ENCODE measurements at regions not wholly inside any gene's neighbourhood (a gene's known extent, or its start where the extent isn't known, plus 50 kb on each side); places are given as distances from the start of the nearest gene placed in this dataset.

DNA sequence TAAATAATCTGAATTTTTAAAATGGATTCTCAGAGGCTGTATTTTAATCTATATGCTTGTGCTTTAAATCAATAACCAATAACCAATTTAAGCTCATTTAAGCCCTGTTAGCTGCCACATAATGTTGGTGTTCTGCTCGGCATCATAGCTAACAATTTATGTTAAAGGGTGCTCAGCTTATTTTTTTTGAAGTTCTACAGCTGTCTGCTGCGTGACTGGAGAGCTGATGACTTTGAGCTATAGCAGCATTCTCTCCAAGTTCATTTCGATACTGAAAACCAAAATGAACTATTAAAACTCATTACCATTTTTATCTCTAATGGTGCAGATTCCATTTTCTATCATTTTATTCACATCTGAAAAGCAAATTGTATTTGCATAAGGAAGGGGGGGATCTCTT, 357.8 kb downstream of the AJAP1 start:
- Histone ChIP-seq H3K4me1 (no peaks in the 10 kb centered on the region), H3K36me3 (no peaks in the 10 kb centered on the region), H3K27me3 (peaks cover 5% of the 10 kb centered on the region), H3K27ac (no peak overlapping the region), H3K4me3 (no peak overlapping the region), H3K9me3 (no peaks in the 10 kb centered on the region)
- DNase-seq, result no peak
- intact Hi-C loops (cut with DNase I; ENCODE audit: low total_unique reads), result no loop called here
- in situ Hi-C loops (cut with MboI; ENCODE audit: low pct_ligation_motif_present in 1 of 4, low pct_unique_long_range_greater_than_20kb in 1 of 4, low sequenced_read_pairs in 3 of 4), result no loop called here
- TF ChIP-seq, protein P1, sequence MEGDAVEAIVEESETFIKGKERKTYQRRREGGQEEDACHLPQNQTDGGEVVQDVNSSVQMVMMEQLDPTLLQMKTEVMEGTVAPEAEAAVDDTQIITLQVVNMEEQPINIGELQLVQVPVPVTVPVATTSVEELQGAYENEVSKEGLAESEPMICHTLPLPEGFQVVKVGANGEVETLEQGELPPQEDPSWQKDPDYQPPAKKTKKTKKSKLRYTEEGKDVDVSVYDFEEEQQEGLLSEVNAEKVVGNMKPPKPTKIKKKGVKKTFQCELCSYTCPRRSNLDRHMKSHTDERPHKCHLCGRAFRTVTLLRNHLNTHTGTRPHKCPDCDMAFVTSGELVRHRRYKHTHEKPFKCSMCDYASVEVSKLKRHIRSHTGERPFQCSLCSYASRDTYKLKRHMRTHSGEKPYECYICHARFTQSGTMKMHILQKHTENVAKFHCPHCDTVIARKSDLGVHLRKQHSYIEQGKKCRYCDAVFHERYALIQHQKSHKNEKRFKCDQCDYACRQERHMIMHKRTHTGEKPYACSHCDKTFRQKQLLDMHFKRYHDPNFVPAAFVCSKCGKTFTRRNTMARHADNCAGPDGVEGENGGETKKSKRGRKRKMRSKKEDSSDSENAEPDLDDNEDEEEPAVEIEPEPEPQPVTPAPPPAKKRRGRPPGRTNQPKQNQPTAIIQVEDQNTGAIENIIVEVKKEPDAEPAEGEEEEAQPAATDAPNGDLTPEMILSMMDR (IDR thresholded peaks at IDR 0.05), result no peak
- no peak for TF ChIP-seq EP300 (IDR thresholded peaks at IDR 0.05; ENCODE audit: low read depth)
- TF ChIP-seq POLR2AphosphoS5 (IDR thresholded peaks at IDR 0.05), result no peak
- no peak for TF ChIP-seq POLR2A (IDR thresholded peaks at IDR 0.05)
- WGBS, 2 donors (ENCODE audit: low coverage in 1 of 2), result 61 to 71% methylated on average over 2 to 3 of the region's 3 CpGs

- no peak for DNase-seq
- peaks cover 5% of the 10 kb centered on the region for H3K27me3 ChIP-seq
- 74% methylated on average over 8 of the region's 8 CpGs; no CpG with 5 or more reads in 1 of the 2 donors for WGBS, 2 donors (ENCODE audit: low coverage in 1 of 2)
- H3K36me3 ChIP-seq, result no peaks in the 10 kb centered on the region
- TF ChIP-seq POLR2A (IDR thresholded peaks at IDR 0.05) (no peak), EP300 (IDR thresholded peaks at IDR 0.05; ENCODE audit: low read depth) (no peak), POLR2AphosphoS5 (IDR thresholded peaks at IDR 0.05) (no peak)
- TF ChIP-seq, protein P1 (IDR thresholded peaks at IDR 0.05), result no peak
- H3K4me1 ChIP-seq, result no peaks in the 10 kb centered on the region
- H3K4me3 ChIP-seq, result no peak overlapping the region
- intact Hi-C loops (cut with DNase I; ENCODE audit: low total_unique reads) (no loop called here), in situ Hi-C loops (cut with MboI; ENCODE audit: low pct_ligation_motif_present in 1 of 4, low pct_unique_long_range_greater_than_20kb in 1 of 4, low sequenced_read_pairs in 3 of 4) (no loop called here)
- H3K27ac ChIP-seq, result no peak overlapping the region
- no peaks in the 10 kb centered on the region for H3K9me3 ChIP-seq
Measured at GRCh38 chr1:5010656-5011055, 356.2 kb downstream of the AJAP1 start.

DNA sequence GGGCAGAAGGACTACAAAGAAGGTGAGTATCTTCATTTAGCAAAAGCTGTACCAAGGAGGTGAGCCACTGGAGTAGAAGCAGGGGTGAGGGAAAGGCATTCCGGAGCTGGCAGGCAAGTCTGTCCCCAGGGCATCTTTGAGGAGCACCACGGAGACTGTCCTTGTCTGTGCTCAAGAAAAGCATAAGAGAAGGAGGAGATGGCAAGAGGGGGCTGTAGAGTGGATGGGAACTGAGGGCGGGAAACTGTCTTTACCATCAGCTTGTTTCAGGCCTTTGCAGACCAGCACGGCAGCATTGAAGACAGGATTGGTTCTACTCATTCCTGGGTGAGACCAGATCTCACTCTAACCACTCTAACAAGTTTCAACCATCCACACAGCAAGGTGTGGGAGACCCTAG, 355.8 kb downstream of the AJAP1 start:
- no peak overlapping the region for H3K27ac ChIP-seq
- H3K4me1 ChIP-seq, result no peaks in the 10 kb centered on the region
- in situ Hi-C loops (cut with MboI; ENCODE audit: low pct_ligation_motif_present in 1 of 4, low pct_unique_long_range_greater_than_20kb in 1 of 4, low sequenced_read_pairs in 3 of 4), result no loop called here
- no peaks in the 10 kb centered on the region for H3K9me3 ChIP-seq
- no peak for TF ChIP-seq POLR2A (IDR thresholded peaks at IDR 0.05)
- TF ChIP-seq, protein P1 (IDR thresholded peaks at IDR 0.05), result no peak
- TF ChIP-seq EP300 (IDR thresholded peaks at IDR 0.05; ENCODE audit: low read depth), result no peak
- TF ChIP-seq POLR2AphosphoS5 (IDR thresholded peaks at IDR 0.05), result no peak
- WGBS, 2 donors (ENCODE audit: low coverage in 1 of 2), result 71 to 86% methylated on average over 4 of the region's 4 CpGs
- no peaks in the 10 kb centered on the region for H3K36me3 ChIP-seq
- intact Hi-C loops (cut with DNase I; ENCODE audit: low total_unique reads), result no loop called here
- no peak for DNase-seq
- H3K27me3 ChIP-seq, result peaks cover 5% of the 10 kb centered on the region
- no peak overlapping the region for H3K4me3 ChIP-seq

DNA sequence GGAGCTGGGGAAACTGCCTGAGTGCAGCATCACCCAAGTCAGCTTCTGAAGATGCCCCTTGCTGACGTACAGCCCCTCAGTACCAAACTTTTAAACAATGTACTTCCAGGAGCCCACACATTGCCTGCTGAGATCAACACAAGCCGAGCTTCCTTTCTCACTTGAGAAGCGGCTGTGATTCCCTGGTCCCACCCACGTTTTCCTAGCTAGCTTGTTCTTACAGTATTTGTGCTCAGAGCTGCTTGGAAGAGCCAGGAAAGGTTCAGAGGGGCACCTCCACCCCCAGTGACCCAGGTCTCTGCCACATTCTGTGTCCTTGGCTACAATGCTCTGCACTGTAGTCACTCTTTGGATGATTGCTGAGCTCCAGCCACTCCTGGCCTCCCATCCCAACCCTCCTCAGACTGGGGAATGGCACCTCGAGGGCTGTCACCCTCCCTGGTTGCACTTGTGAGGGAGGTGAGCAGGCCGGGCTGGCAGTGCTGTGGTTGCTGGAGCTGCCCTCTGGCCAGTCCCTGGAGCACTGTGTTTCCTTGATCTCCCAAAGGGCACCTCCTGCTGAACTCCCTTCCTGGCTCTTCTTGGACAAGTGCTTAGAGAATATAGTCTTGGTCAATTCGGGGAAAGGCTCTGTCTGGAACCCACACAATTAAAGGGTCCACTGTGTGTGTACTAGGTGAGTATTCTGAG, 355.1 kb downstream of the AJAP1 start:
- H3K27ac ChIP-seq, result no peak overlapping the region
- no peaks in the 10 kb centered on the region for H3K4me1 ChIP-seq
- intact Hi-C loops (cut with DNase I; ENCODE audit: low total_unique reads), result no loop called here
- no peak for TF ChIP-seq POLR2A (IDR thresholded peaks at IDR 0.05)
- TF ChIP-seq, protein P1 (IDR thresholded peaks at IDR 0.05), result no peak
- no peak for TF ChIP-seq EP300 (IDR thresholded peaks at IDR 0.05; ENCODE audit: low read depth)
- no peak for TF ChIP-seq POLR2AphosphoS5 (IDR thresholded peaks at IDR 0.05)
- in situ Hi-C loops (cut with MboI; ENCODE audit: low pct_ligation_motif_present in 1 of 4, low pct_unique_long_range_greater_than_20kb in 1 of 4, low sequenced_read_pairs in 3 of 4), result no loop called here
- no peaks in the 10 kb centered on the region for H3K9me3 ChIP-seq
- H3K4me3 ChIP-seq, result no peak overlapping the region
- 48% methylated on average over 7 of the region's 7 CpGs; no CpG with 5 or more reads in 1 of the 2 donors for WGBS, 2 donors (ENCODE audit: low coverage in 1 of 2)
- H3K36me3 ChIP-seq, result no peaks in the 10 kb centered on the region
- peaks cover 5% of the 10 kb centered on the region for H3K27me3 ChIP-seq
- no peak for DNase-seq
